Inflammatory macrophage treated with lipopolysaccharide for 1 hour (primary cell): ENCODE measurements at regions not wholly inside any gene's neighbourhood (a gene's known extent, or its start where the extent isn't known, plus 50 kb on each side); places are given as distances from the start of the nearest gene placed in this dataset.

Experiments
- DNase-seq, 2 donors: peaks; one replicate each; pipeline ENCODE4 v3.0.0-alpha.2; 2020 to 2022

GRCh38 chrX:39843318-39843717, 254.4 kb downstream of the BCOR start:
- no peak for DNase-seq

DNA sequence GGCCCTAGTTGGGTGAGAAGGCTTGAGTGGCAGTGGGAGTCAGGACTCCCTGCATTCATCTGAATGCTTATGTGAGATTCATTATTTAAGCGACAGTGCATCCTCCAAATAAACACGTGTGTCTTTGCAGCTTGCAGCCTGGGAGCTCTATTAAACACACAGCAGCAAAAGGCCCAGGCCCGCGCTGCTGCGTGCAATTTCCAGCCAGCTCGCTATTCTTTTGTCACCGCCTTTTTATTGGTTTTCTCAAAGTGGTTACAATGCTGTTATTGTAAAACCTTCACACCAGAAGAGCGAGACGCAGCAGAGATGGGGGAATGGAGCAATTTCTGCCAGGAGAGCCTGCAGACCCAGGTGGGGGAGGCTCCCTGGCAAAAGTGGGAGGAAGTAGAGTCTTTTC, 252.5 kb downstream of the BCOR start:
- no peak for DNase-seq

DNA sequence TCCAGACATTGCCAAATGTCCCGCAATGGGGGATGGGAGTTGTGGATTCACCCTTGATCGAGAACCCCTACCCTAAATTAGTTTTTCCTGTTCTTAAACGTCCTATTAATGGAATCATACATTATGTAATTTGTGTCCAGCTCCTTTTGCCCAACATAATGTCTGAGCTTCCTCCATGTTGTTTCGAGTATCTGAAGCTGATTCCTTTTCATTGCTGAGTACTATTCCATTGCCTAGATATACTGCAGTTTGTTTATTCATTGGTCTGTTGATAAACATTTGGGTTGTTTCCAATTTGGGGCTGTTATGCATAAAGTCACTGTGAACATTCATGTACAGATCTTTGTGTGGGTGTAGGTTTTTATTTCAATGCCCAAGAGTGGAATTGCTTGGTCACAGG, 251.3 kb downstream of the BCOR start:
- no peak for DNase-seq

GRCh38 chrX:39848243-39848642, 249.5 kb downstream of the BCOR start:
- DNase-seq = no peak

- no peak for DNase-seq
These were observed 248.9 kb downstream of the BCOR start for GRCh38 chrX:39848900-39849299.

DNA sequence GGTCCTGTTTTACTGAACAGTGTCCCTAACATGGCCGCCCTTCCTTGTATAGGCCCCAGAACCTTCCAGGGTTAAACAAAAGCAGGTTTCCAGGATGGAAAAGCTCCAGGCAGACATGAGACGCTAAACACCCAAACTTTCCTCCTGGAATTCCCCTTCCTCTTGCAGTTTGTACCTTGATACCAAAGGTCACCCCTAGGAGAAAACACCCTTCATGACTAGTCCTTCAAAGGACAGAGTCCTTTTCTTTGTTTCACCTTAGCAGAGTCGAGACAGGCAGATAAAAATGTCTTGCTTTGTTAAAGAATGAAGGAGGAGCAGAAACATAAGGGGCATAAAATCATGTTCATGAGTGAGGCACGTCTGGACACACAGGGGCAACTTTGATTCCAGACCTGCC, 247.5 kb downstream of the BCOR start:
- DNase-seq = no peak

- DNase-seq = peak in 1 of 2 donors; percentile 38
These were observed 247.1 kb downstream of the BCOR start for GRCh38 chrX:39850630-39851152.

DNA sequence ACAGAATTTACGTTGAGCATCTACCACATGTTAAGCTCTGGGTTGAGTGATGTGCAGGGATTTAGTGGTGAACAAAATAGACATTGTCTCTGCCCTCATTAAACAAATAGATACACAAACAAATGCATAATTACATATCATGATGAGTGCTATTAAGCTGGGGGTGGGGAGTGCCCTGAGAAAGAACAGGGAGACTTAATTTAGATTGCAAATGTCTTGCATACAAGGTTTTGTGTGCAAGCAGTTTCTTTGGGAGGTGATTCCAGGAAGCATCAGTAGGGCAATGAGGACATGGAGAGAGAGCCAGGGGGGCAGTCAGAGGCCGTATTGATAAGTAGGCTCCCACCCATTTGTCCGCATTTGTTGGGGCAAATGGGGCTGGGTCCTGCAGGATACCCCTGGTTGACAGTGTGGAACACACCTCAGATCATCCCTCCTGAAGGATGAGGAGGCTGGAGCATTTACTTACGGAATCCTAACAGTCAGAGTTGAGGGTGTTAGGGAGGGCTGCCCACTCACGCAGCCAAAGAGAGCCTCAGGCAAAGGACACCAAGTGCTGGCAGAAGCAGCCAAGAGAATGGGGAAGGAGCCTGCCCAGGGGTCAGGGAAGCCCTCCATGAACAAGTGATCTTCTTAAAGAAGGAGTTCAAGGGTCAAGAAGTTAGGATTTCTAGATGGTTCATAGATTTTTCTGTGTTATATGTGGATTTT, 245.9 kb downstream of the BCOR start:
- DNase-seq = no peak

GRCh38 chrX:39852491-39852890, 245.3 kb downstream of the BCOR start:
- DNase-seq = no peak

DNA sequence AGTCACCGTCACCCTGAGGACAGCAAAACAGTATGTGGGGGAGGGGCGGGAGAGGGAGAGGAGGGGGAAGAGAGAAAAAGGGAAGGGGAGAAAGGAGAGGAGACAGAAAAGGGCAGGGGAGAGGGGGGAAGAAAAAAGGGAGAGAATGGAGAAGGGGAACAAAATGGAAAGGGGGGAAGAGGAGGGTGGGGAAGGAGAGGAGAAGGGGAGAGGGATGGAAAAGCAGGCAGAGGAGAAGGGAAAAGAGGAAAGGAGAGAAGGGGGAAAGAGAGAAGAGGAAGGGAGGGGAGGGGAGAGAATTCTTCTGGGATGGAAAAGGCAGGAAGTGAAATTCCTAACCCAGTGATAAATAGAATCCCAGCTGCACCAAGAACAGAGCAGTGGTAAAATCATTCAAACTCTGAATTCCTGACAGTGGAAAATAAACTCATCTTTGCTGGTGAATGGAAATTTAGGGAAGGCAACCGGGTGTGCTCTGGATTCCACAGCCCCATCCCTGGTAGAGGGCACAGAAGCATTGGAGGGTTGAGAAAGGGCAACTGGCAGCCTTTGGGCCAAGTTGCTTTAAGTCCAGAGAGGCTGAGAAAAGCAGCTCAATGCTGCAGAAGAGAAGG, 244.2 kb downstream of the BCOR start:
- DNase-seq = no peak

- peak; percentile 58 to 60 for DNase-seq
These were observed 242.7 kb downstream of the BCOR start for GRCh38 chrX:39854772-39855747.

DNA sequence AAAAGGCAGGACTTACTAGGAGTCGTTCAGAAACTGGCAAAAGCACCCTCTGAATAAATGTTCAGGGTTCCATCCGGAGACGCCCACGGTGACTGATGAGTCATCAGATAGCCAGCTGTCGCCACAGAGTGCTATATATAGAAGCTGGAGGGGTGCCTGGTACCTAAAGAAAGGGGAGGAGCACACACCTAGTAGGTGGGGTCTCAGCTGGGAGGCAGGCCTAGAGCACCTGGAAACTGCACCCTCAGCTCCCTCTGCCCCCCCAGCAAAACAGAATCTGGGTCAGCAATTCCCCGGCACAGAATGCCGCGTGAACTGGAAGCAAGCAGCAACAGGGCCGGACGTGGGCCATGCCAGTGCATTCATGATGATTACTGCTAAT, 242.0 kb downstream of the BCOR start:
- peak; percentile 41 to 49 for DNase-seq

GRCh38 chrX:39856472-39857121, 241.2 kb downstream of the BCOR start:
- no peak for DNase-seq

DNA sequence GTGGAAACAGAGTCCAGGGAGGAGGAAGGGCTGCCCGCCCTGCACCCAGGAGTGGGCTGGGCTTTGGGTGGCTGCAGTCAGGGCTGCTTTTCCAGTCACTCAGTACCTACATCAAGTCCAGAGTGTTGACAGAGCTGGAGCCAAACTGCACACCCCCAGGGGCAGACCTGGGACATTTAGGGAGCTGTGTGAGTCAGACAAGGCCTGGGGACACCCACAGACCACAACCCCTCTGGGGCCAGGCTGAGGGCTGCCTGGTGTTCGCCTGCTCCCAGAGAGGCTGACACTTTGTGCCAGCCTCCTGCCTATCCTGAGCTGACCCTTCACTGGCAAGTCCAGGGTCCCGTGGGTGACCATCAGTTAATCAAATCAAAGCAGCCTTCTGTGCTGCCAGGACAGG, 240.0 kb downstream of the BCOR start:
- DNase-seq = no peak

GRCh38 chrX:39859991-39860861, 237.5 kb downstream of the BCOR start:
- no peak for DNase-seq

DNA sequence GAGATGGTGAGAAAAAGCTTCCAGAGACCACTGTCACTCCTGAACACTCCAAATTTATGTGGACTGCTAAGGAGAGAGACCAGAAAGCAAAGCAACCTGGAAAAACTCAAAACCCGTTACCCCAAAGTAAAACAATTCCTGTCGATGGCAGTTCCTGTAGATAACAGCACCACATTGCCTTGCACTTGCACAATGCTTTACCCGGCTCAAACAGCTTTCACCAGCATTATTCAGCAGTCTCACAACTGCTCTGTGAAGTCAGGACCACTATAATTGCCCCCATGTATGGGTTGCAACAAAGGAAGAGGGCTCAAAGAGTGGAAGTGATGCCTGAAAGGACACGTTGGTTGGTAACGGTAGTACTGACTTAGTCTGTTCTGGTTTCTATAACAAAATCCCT, 234.8 kb downstream of the BCOR start:
- DNase-seq = no peak

DNA sequence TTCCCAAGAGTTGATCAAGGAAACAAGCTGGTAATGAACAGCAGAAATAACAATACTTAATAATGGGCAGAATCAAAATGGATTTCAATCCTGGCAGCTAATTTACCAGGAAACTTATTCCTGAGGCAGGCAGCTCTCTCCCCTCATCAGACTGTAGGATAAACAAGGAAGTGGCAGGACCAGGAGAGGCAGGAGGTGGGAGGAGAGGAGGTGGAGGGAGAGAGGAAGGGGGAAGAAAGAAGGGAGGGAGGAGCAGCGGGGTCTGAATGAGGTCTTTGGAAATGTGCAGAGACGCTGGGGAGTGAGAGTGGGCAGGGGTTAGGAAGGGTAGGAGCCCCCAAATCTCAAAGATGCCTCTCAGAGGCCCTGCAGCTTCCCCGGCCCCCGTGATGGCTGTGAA, 231.5 kb downstream of the BCOR start:
- DNase-seq = no peak

DNA sequence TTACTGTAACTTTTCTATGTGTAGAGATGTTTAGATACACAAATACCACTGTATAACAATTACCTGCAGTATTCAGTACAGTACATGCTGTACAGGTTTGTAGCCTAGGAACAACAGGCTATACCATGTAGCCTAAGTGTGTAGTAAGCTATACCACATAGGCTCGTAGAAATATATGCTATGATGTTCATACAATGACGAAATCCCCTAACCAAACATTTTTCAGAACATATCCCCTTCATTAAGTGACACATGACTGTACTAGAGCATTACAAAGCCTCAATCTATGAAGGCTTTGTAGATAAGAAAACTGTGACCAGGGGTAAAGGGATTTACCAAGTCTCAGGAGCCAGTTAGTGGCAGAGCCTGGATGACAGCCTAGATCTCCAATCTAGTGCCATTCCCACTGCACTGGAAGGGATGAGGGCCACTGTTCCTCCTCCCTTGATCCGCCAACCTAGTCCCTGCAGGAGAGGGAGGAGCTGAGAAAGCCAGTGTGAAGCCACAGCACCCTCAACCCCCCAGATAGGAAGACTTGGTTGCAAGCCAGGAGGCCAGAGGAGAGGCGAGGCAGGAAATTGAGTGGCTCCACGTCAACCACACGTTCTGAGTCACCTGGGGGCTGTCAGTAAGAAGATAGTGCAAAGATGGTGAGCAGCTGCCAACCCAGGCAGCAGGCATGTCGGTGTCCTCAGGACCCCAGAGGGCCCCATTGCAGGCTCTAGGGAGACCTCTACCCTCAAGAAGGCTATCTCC, 227.7 kb downstream of the BCOR start:
- DNase-seq = no peak

- no peak for DNase-seq
These were observed 226.1 kb downstream of the BCOR start for GRCh38 chrX:39871648-39872047.

GRCh38 chrX:39873117-39873516, 224.6 kb downstream of the BCOR start:
- DNase-seq = no peak

GRCh38 chrX:39874202-39874816, 223.4 kb downstream of the BCOR start:
- DNase-seq = no peak
